ENCODE measurements at regions not wholly inside any gene's neighbourhood (a gene's known extent, or its start where the extent isn't known, plus 50 kb on each side); places are given as distances from the start of the nearest gene placed in this dataset.
"Not testable (repeated sequence)": the region's sequence is repeated elsewhere in the genome, so short reads cannot be mapped to it uniquely, and the experiment has no call there.

GRCh38 chrX:66110112-66110511 is 53.9 kb upstream of the HEPH start:
- DNase-seq, result peak; percentile 0

DNA sequence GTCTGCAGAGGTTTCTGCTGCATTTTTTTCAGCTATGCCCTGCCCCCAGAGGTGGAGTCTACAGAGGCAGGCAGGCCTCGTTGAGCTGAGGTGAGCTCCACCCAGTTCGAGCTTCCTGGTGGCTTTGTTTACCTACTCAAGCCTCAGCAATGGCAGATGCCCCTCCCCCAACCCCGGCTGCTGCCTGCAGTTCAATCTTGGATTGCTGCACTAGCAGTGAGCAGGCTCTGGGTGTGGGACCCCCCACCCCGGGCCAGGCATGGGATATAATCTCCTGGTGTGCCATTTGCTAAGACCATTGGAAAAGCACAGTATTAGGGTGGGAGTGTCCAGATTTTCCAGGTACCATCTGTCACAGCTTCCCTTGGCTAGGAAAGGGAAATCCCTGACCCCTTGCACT is 56.2 kb upstream of the HEPH start:
- not testable (repeated sequence) for DNase-seq

- DNase-seq, result not testable (repeated sequence)
Measured at GRCh38 chrX:66102398-66102797, 61.6 kb upstream of the HEPH start.

DNA sequence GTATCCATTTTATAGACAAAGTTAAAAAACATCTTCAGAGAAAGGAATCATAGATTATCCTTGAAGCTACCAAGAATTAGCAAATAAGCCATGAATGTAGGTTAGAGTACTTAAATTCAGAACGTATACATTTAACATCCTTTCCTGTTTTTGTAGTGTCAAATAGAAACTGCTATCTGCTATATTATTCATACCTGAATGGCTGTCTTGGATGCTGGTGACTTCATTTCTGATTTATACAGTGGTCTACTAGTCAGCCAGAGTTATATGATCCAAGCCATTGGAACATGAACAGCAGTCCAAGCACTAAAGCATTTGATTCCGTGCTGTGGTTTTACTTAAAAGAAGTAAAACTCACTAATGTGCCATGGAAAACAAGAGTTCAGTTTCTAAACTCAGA is 58.3 kb upstream of the VSIG4 start:
- no peak for DNase-seq

GRCh38 chrX:66096987-66097386 is 57.1 kb upstream of the VSIG4 start:
- DNase-seq, result not testable (repeated sequence)

- not testable (repeated sequence) for DNase-seq
Measured at GRCh38 chrX:66090004-66090403, 50.1 kb upstream of the VSIG4 start.

All from NCI-H146 (cell line).